ENCODE measurements at regions not wholly inside any gene's neighbourhood (a gene's known extent, or its start where the extent isn't known, plus 50 kb on each side); places are given as distances from the start of the nearest gene placed in this dataset.
A peak's percentile ranks its signal among the peaks of the same experiment; 100 is the strongest.

- H4K20me1 ChIP-seq (replicated peaks; ENCODE audit: control insufficient read depth, extremely low read depth, insufficient read depth, low read length): no peaks in the 10 kb centered on the region
- FAIRE-seq: peak; percentile 75
- peak; percentile 48 for DNase-seq (ENCODE audit: low read depth, low spot score)
- dilution Hi-C loops (cut with MboI; ENCODE audit: extremely low pct_ligation_motif_present, low sequenced_read_pairs): no loop called here
- no peak overlapping the region for H2AFZ ChIP-seq (ENCODE audit: low read depth, low read length)
- H3K9ac ChIP-seq (replicated peaks; ENCODE audit: extremely low read depth, insufficient read depth, low read length): no peak overlapping the region
- TF ChIP-seq MAX (IDR thresholded peaks at IDR 0.05; ENCODE audit: insufficient read depth, insufficient read length) (no peak), JUN (IDR thresholded peaks at IDR 0.05; ENCODE audit: borderline replicate concordance, insufficient read depth, insufficient read length, low read depth) (peak; percentile 9)
- no peak overlapping the region for H3K4me3 ChIP-seq (replicated peaks in 1 of 3; ENCODE audit: insufficient read depth in 1 of 3, low read depth in 1 of 3, low read length in 3 of 3)
- CTCF ChIA-PET: interaction anchor here (0.7 to 8.1 kb wide), 6 partner anchors 8 to 295 kb away, joined by 3 to 517 read pairs (median 3); no protein-coding TSS in a partner anchor
- no peaks in the 10 kb centered on the region for H3K9me3 ChIP-seq (replicated peaks; ENCODE audit: control insufficient read depth, insufficient read depth, low read length)
- H3K9me1 ChIP-seq (replicated peaks; ENCODE audit: control insufficient read depth, extremely low read depth, insufficient read depth, low read length): no peaks in the 10 kb centered on the region
- H3K4me2 ChIP-seq (ENCODE audit: insufficient read depth, low read length): peak overlapping the region; percentile 8
- no peaks in the 10 kb centered on the region for H3K27me3 ChIP-seq (ENCODE audit: control insufficient read depth in 2 of 2, insufficient read depth in 2 of 2, low read length in 2 of 2)
- BruUV-seq (replicated peaks): no TSS peak
- H3K36me3 ChIP-seq (ENCODE audit: control insufficient read depth in 2 of 2, extremely low read depth in 1 of 2, insufficient read depth in 2 of 2, low read length in 2 of 2): no peaks in the 10 kb centered on the region
- H3K27ac ChIP-seq (ENCODE audit: insufficient read depth, low read depth, low read length): no peak overlapping the region
- POLR2A ChIA-PET: no interaction called here
- intact Hi-C loops (cut with micrococcal nuclease): no loop called here
- peaks cover 9% of the 10 kb centered on the region for H3K4me1 ChIP-seq (ENCODE audit: control insufficient read depth, extremely low read depth, insufficient read depth, low read length)
- no peaks in the 10 kb centered on the region for H3K79me2 ChIP-seq (ENCODE audit: control insufficient read depth, insufficient read depth, low read length)
Observed at GRCh38 chr12:21992823-21993222, 51.6 kb upstream of the ABCC9 start.

GRCh38 chr12:21991526-21991925, 50.3 kb upstream of the ABCC9 start:
- intact Hi-C loops (cut with micrococcal nuclease) (no loop called here), dilution Hi-C loops (cut with MboI; ENCODE audit: extremely low pct_ligation_motif_present, low sequenced_read_pairs) (no loop called here)
- no peaks in the 10 kb centered on the region for H4K20me1 ChIP-seq (replicated peaks; ENCODE audit: control insufficient read depth, extremely low read depth, insufficient read depth, low read length)
- peaks cover 9% of the 10 kb centered on the region for H3K4me1 ChIP-seq (ENCODE audit: control insufficient read depth, extremely low read depth, insufficient read depth, low read length)
- no peak for DNase-seq (ENCODE audit: low read depth, low spot score)
- H3K9me3 ChIP-seq (replicated peaks; ENCODE audit: control insufficient read depth, insufficient read depth, low read length): no peaks in the 10 kb centered on the region
- CTCF ChIA-PET: interaction anchor here (0.7 to 8.1 kb wide), 5 partner anchors 27 to 344 kb away, joined by 3 to 517 read pairs (median 4); no protein-coding TSS in a partner anchor
- no peak overlapping the region for H3K9ac ChIP-seq (replicated peaks; ENCODE audit: extremely low read depth, insufficient read depth, low read length)
- no peaks in the 10 kb centered on the region for H3K36me3 ChIP-seq (ENCODE audit: control insufficient read depth in 2 of 2, extremely low read depth in 1 of 2, insufficient read depth in 2 of 2, low read length in 2 of 2)
- H2AFZ ChIP-seq (ENCODE audit: low read depth, low read length): no peak overlapping the region
- no peaks in the 10 kb centered on the region for H3K79me2 ChIP-seq (ENCODE audit: control insufficient read depth, insufficient read depth, low read length)
- H3K4me3 ChIP-seq (replicated peaks in 1 of 3; ENCODE audit: insufficient read depth in 1 of 3, low read depth in 1 of 3, low read length in 3 of 3): no peak overlapping the region
- no peak for TF ChIP-seq MYC (IDR thresholded peaks at IDR 0.05; ENCODE audit: low read depth, low read length)
- no peak for TF ChIP-seq POLR2AphosphoS5 (IDR thresholded peaks at IDR 0.05; ENCODE audit: insufficient read depth, low read depth, low read length)
- TF ChIP-seq GATA2 (IDR thresholded peaks at IDR 0.05; ENCODE audit: insufficient read depth, insufficient read length, low read depth, low read length): no peak
- no peak for TF ChIP-seq CTCF (IDR thresholded peaks at IDR 0.05; ENCODE audit: extremely low read depth in 1 of 2, insufficient read depth in 1 of 2, low read depth in 1 of 2, low read length in 2 of 2)
- TF ChIP-seq EZH2 (IDR thresholded peaks at IDR 0.05; ENCODE audit: borderline replicate concordance, low read depth, low read length, severe bottlenecking): no peak
- no peak for TF ChIP-seq POLR2A (IDR thresholded peaks at IDR 0.05; ENCODE audit: low read depth, low read length)
- no peak for TF ChIP-seq JUN (IDR thresholded peaks at IDR 0.05; ENCODE audit: borderline replicate concordance, insufficient read depth, insufficient read length, low read depth)
- no peak for TF ChIP-seq MAX (IDR thresholded peaks at IDR 0.05; ENCODE audit: insufficient read depth, insufficient read length)
- TF ChIP-seq FOS (IDR thresholded peaks at IDR 0.05; ENCODE audit: borderline replicate concordance, insufficient read depth, low read length): no peak
- BruUV-seq (replicated peaks): no TSS peak
- no peak overlapping the region for H3K4me2 ChIP-seq (ENCODE audit: insufficient read depth, low read length)
- H3K27me3 ChIP-seq (ENCODE audit: control insufficient read depth in 2 of 2, insufficient read depth in 2 of 2, low read length in 2 of 2): peaks cover 0 to 3% of the 10 kb centered on the region in 2 experiments
- no peak overlapping the region for H3K27ac ChIP-seq (ENCODE audit: insufficient read depth, low read depth, low read length)
- POLR2A ChIA-PET: no interaction called here
- no peak for FAIRE-seq
- H3K9me1 ChIP-seq (replicated peaks; ENCODE audit: control insufficient read depth, extremely low read depth, insufficient read depth, low read length): no peaks in the 10 kb centered on the region

Measured in endothelial cell of umbilical vein (primary cell).